G401.6 (cell line): ENCODE measurements at regions not wholly inside any gene's neighbourhood (a gene's known extent, or its start where the extent isn't known, plus 50 kb on each side); places are given as distances from the start of the nearest gene placed in this dataset.
"Not testable (repeated sequence)": the region's sequence is repeated elsewhere in the genome, so short reads cannot be mapped to it uniquely, and the experiment has no call there.

ENCODE experiments used
- FAIRE-seq: peaks from 2 replicates; lab custom pipeline; 2012; peaks lifted over from hg19 to GRCh38; lab: Jason Lieb, UNC

GRCh38 chr1:118828038-118828437 lies 160.1 kb downstream of the TBX15 start:
- FAIRE-seq: no peak

DNA sequence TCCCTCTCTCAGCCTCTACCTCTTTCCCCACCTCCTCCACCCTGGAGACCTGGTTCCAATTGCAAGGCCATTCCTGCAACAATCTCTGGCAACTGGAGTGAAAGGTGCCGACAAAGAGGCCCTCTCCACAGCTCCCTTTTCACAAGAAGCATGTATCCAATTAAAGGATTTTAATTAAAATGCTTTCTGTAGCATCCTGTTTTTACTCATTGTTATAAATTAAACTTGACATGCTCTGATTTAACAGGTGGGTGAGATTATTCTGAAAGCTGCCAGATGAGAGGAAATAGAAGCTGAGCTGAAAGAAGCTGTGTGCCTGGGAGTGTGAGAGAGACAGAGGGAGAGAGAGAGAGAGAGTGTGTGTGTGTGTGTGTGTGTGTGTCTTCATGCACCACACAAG lies 160.5 kb downstream of the TBX15 start:
- FAIRE-seq: no peak

- no peak for FAIRE-seq
These were observed 160.9 kb downstream of the TBX15 start for GRCh38 chr1:118827207-118827606.

- FAIRE-seq: no peak
These were observed 161.5 kb downstream of the TBX15 start for GRCh38 chr1:118826669-118827068.

- no peak for FAIRE-seq
These were observed 162.5 kb downstream of the TBX15 start for GRCh38 chr1:118825619-118826018.

DNA sequence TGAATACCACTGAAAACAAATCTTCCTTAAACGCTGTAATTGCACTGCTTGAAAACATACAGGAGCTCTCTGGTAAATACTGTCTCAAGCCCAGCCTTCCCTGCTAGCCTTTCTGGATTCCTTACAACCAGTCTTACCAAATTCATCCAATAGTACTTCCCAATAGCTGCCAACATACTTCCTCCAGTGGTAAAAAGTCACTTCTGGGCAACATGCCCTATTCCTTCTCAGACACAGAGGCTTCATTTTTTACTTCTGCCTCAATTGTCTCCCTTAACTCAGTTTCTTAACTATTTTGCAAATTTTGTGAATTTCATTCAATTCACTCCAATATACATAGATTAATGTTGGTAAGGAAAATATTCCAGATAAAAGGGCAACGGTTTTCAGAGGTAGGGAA lies 166.3 kb downstream of the TBX15 start:
- no peak for FAIRE-seq

DNA sequence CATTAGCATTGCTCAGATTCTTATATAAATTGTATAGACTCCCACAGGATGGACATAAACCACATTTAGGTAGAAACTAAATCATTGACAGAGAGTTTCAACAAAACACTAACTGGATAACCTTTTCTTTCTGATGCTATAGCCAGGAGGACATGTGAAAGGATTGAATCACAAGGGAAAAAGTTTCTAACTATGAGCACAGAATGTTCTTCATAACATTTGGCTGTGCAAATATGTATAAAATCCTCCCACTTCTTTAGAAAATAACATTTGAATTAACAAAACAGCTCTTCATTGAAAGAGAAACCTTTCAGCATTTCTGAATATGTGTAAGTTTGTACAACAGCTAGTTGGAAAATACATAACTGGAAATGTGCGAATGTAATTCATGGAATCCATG lies 167.3 kb downstream of the TBX15 start:
- no peak for FAIRE-seq

DNA sequence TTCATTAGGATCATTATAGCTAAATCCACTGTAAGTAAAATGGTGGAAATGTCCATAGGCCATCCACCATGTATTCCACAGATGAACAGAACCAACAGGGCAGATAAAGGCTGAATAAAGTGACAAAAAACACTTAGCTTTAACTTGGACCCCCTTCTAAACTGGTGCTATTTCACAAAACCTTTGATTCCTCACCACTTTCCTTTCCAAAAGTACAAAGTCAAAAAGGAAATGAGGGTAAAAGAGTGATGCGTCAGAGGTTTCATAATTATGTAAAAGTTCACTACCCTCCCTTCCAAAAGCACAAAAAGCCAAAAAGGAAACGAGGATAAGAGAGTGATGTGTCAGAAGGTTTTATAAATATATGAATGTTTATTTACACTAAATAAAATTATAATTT lies 172.2 kb downstream of the TBX15 start:
- FAIRE-seq: no peak

GRCh38 chr1:118812555-118812954 lies 175.6 kb downstream of the TBX15 start:
- no peak for FAIRE-seq

DNA sequence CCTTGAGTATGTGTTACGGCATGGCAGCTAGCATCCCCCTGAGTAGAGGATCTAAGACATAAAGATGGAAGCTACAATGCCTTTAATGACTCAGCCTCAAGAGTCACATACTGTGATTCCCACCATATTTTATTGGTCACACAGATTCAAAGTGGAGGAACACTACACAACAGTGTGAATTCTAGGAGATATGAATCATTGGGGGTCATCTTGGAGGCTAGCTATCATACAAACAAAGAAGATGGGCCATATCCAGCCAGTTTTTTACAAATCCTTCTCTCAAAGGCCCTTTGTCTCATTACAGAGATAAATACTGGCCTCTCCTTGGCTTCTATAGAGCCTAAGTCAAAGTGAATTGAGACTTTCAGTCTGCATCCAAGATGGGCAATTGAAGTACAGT lies 177.0 kb downstream of the TBX15 start:
- no peak for FAIRE-seq

DNA sequence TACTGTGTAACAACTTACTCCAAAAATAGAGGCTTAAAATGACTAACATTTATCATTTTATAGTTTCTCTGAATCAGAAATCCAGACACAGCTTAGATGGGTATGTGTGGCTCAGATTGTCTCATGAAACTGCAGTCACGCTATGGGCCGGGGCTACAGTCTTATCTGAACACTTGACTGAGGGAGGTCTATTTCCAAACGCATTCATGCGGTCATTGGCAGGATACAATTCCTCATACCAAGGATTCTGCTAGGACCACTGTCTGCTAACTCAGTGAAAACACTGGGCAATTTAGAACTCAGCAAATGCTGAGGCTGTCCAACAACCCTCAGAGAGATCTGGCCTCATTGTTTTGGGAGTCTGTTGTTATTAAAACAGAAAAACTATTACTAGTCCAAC lies 178.6 kb downstream of the TBX15 start:
- FAIRE-seq: no peak

DNA sequence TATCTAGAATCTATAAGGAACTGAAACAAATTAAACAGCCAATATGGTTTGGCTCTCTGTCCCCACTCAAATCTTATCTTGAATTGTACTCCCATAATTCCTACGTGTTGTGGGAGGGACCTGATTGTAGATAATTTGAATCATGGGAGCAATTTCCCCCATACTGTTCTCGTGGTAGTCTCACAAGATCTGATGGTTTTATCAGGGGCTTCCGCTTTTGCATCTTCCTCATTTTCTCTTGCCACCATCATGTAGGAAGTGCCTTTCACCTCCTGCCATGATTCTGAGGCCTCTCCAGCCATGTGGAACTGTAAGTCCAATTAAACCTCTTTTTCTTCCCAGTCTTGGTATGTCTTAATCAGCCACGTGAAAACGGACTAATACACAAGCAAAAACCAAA lies 185.0 kb downstream of the TBX15 start:
- FAIRE-seq: not testable (repeated sequence)

- no peak for FAIRE-seq
These were observed 196.9 kb downstream of the TBX15 start for GRCh38 chr1:118791094-118791691.

- no peak for FAIRE-seq
These were observed 199.7 kb downstream of the TBX15 start for GRCh38 chr1:118788463-118788862.

- FAIRE-seq: no peak
These were observed 201.5 kb downstream of the TBX15 start for GRCh38 chr1:118786454-118787155.

GRCh38 chr1:118785246-118785645 lies 202.9 kb downstream of the TBX15 start:
- FAIRE-seq: no peak

GRCh38 chr1:118783095-118783758 lies 204.9 kb downstream of the TBX15 start:
- no peak for FAIRE-seq

GRCh38 chr1:118773656-118774055 lies 214.5 kb downstream of the TBX15 start:
- no peak for FAIRE-seq

GRCh38 chr1:118767971-118768370 lies 220.2 kb downstream of the TBX15 start:
- FAIRE-seq: no peak

DNA sequence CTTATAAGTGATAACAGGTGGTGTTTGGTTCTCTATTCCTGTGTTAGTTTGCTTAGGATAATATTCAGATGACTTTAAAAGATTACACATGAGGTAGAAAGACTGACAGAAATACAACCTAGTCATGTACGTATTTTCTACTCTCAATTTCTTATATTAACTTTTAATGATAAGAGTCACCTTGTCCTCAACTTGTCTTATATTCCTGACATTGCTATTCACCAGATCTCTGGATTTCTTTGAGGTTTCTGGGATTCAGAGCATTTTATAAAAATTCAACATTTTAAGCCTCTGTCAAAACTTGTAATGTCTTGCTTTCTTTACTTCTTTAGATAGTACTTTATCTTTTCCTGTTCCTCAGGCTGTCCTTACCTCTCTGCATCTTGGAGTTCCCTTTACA lies 234.2 kb downstream of the TBX15 start:
- no peak for FAIRE-seq

DNA sequence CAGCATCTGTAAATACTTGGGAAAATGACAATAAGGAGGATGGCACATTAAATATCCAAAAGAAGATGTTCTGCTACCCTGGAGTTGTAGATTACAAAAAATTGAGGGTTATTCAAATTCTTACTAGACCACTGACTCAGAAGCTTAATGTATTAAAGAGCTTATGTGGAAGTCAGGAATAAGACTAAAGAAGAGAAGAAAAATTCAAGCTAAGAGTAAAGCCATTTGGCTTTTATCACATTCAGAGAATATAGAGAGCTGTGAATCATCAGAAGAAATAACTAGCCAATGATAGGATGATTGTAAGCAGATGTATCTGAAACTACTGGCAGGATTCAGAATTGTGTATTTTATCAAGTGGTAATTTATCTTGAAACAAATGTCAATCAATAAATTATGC lies 237.0 kb downstream of the TBX15 start:
- FAIRE-seq: no peak

DNA sequence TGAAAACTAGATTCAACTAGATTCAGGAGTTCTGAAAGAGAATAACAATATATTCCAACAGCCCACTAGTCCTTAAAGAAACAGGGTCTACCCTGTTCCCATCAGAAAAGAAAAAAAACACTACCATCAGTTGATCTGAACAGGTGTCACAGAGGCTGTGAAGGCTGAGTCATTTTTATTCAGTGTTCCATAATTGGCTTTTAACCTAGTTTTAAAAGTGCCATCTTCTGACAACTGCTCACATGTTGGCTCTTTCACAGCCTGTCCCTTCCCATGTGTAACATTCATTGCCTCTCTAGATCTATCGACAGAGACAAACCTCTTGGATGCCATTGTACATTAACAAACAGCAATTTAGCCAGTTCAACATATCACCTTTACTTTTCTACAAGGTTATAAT lies 243.7 kb downstream of the TBX15 start:
- FAIRE-seq: no peak

DNA sequence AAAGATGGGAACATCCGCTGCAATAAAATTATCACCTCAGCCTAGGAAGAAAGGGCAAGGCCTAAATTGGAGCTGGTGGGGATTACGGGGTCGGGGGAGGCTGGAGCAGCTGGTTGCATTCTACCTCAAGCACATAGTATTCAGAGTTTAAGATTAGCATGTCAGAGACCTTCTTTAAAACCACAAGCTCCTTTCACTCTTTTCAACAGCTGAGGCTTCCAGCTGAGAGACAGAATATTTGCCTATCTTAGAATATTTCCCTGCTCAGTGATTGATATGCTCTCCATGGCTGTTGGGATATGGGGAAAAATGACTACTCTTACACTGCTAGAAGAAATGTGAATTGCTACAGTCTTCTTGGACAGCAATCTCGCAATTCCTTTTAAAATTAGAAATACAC lies 248.6 kb downstream of the TBX15 start:
- no peak for FAIRE-seq

- FAIRE-seq: no peak
These were observed 251.8 kb downstream of the TBX15 start for GRCh38 chr1:118736322-118736721.
